Activated CD4-positive, alpha-beta T cell treated with anti-CD3 and anti-CD28 coated beads for 1 hour (primary cell): ENCODE measurements at regions not wholly inside any gene's neighbourhood (a gene's known extent, or its start where the extent isn't known, plus 50 kb on each side); places are given as distances from the start of the nearest gene placed in this dataset.

Source experiments
- DNase-seq: peaks from one replicate; pipeline ENCODE4 v3.0.0-alpha.2; 2020

DNA sequence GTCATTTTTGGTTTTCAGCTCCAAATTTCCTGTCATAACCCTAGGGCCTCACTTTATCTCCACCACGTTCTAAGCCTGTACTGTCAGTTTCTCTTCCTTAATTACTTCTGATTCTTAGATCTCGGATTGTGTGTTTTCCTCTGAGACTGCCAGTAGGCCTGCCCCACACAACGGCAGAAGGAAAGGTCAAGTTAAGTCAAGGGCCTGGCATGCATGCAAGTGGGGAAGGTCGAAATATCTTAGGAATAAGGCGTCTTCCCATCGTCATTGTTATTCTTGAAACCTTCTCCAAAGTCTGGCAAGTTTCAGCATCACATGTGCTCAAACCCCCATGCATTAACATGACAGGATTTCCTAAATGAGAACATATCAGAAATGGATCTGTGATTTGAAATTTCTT lies 203.5 kb upstream of the TSHZ2 start:
- no peak for DNase-seq

DNA sequence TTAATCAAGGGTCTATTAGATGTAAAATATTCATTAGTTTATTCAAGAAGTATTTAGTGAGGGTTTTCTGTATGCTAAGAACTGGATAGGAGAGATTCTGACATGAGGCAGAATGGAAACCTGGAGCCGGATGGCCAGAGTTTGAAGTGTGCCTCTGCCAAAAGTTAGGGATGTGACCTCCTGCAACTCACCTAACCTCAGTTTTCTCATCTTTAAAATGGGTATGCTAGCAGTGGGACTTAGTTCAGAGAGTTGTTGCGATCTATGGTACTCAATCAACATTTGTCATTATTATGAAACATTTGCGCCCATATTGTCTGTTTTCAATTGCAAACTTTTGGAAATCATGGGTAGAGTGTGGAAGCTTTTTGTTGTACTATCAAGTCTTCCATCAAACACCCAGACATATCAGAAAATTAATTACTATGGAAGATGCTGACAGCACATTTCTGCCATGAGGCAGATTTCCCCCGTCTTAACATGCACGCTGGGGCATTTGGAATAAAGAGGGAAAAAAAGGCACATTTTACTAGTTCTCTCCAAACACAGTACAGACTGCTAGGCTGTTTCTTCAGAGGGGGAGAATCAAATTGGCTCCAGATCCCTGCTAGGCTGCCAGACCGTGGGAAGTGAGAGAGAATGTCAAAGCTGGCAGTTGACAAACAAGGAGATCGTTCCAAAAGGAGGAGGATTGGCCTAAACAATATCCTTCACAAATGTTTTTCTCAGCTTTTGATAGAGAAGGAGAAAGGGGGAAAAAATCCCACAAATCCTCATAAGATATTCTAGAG lies 205.3 kb upstream of the TSHZ2 start:
- no peak for DNase-seq

DNA sequence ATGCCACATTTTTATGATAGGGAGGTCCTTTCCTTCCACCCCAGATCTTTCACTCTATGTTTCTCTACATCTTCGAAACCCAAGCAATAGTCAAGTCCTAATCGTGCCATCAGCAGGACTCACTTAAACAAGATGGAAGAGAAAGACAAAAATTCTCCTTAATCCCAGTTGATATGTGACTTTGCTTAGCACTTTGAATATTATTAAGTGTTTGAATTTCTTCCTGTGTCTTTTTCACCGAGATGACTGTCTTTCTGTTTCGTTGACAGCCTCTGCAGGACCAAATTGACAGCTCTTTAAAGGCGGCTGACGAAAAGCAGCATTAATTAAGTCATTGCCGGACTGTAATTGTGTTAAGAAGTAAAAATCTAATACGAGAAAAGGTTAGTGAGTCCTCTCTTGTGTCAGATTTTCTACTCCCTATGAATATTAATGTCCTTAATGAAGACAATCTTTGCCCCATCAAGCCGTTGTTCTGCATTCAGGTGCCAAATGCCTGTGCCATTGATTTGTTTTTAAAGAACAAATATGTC lies 208.8 kb upstream of the TSHZ2 start:
- no peak for DNase-seq

DNA sequence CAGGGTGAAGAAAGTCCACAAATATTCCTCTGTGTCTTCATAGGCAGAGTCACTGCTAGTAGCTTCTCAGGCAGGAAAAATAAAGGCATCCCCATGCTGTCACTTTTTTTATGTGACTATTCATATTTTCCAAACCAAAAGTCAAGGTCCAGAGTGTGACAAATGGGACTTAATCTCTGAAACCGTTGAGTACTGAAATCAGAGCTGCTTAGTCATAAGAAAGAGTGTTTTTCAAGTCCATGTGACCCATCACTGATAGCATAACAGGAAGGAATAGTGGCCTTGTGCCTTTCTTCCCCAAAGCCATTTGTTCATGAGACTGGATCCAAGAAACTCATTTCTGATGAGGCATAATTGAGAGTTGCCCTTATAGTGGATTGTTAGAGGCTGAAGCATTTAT lies 210.3 kb upstream of the TSHZ2 start:
- no peak for DNase-seq

DNA sequence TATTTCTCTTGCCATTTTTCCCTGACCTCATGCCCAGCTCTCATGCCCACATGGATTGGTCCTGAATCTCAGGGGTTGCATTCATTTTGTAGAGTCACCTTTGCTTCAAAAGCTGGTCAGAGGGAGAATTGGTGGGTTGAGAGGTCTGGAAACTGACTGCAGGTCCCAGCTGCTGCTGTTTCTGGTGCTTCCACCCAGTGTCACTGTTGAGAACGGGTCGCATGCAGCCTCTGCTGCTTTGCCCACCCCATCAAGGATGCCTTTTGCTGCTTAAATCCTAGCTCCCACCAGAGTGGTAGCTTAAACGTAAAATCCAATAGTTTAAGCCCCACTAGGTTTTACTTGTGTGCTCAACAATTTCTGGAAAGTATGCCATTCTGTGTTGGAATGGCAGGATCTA lies 211.4 kb upstream of the TSHZ2 start:
- DNase-seq = no peak

DNA sequence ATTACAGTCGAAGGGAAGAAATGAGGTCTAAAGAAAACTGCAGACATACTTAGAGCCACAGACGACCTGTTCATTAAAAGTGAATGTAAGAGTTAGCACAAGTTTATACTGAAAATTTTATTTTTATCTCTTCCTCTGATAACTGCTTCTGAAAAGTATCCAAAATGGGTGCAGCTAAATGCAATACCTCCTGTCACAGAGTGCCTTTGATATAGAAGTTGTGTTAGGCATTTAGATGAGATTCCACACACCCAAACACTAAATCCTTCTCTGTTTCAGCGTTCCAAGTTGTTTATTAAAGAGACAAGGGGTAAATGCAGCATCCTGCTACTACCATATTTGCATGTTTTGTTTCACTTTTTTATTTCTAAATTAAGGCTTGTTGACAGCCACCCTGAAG lies 214.7 kb upstream of the TSHZ2 start:
- no peak for DNase-seq

DNA sequence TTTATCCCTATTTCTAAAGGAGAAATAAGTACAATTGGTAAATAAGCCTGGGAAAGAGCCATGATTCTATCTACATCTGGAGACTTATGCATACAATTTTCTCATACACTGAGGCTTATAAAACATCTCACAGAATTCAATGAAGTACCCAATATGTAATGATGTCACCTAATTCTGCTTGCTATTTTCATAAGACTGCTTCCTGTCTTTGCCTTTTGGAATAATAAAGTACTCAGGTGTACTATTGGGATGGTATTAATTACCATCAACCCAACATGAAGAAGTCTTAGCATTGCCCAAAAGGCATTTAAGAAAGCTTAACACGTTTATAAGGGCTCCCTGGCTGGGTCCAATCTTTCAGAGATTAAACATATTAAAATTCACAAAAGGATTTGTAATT lies 216.4 kb upstream of the TSHZ2 start:
- DNase-seq = no peak

DNA sequence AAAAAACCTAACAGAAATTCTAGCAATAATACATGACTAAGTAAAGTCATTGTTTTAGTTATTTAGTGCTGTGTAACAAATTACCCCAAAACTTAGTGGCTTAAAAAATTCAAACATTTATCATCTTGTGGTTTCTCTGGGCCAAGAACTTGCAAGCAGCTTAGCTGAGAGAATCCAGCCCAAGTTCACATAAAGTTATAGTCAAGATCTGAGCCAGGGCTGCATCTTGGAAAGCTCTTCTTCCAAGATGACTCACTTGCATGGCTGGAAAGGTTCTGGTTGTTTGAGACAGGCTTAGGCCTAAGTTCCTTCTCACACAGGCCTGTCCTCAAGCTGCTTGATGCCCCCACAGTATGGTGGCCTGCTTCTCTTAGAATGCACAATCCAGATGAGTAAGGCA lies 217.8 kb upstream of the TSHZ2 start:
- DNase-seq = no peak

DNA sequence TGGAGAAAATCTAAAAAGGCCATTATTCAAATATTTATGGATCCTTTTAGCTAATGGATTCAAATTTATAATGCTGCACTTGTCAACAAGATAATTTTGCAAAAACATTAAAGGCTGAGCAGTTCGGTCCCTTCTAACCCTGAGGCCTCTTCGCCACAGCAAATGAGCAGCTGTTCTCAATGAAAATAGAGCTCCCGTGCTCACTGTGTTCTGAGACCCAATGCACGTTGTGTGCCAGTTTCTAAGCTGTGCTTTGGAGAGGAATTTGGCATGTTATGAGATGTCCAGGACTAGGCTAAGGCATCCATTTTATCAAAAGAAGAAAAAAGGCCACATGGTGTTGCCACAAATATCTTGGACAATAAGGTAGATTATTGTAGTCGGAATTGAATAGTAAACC lies 220.1 kb upstream of the TSHZ2 start:
- no peak for DNase-seq

DNA sequence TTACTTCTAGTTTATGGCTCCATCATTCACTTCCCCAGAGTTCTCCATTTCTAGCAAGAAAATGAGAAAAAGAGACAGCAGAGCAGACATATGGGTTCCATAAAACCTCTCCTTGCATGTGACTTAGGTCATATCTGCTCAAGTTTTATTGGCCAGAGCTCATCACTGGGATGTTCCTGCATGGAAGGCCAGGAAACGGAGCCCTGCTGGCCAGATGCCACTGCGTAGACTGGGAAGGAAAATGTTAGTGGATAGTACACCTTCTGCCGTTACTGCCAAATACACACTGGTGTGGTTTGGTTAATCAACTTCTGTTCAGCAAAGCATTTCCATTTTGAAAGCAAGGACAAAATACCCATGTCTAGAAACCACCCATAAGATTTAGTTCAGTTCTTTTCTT lies 220.6 kb upstream of the TSHZ2 start:
- no peak for DNase-seq

DNA sequence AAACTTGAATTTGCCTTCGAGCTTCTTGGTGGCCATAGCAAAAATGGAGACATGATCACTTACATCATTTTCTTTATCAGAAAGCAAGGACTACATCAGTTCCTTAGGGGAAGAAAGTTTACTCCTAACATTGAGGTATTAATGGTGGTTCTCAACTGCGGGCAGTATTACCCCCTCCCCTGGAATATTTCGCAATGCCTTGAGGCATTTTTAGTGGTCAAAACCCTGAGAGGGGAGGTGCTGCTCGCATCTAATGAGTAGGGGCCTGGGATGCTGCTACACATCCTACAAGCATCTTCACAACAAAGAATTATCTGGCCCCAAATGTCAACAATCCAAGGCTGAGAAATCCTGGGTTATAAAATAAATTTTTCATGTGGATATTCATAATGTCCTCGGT lies 222.2 kb upstream of the TSHZ2 start:
- no peak for DNase-seq

DNA sequence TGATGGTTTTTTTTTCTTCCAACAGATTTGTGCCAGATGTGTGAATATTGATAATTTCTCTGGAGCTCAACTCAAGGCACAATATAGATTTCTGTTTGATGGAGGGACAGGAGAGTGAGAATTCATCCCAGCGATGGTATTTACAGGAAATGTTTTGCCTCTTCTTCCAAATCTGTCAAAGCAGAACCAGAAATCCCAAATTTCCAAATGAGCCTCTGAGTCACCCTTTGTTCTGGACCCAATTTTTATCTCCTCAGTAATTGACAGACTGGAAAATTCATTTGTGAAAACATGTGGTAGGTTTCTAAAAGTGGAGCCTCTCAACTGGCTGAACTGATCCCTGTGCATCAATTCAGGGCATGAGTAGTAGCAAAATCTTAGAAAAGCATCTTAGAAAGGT lies 223.2 kb upstream of the TSHZ2 start:
- DNase-seq = no peak

DNA sequence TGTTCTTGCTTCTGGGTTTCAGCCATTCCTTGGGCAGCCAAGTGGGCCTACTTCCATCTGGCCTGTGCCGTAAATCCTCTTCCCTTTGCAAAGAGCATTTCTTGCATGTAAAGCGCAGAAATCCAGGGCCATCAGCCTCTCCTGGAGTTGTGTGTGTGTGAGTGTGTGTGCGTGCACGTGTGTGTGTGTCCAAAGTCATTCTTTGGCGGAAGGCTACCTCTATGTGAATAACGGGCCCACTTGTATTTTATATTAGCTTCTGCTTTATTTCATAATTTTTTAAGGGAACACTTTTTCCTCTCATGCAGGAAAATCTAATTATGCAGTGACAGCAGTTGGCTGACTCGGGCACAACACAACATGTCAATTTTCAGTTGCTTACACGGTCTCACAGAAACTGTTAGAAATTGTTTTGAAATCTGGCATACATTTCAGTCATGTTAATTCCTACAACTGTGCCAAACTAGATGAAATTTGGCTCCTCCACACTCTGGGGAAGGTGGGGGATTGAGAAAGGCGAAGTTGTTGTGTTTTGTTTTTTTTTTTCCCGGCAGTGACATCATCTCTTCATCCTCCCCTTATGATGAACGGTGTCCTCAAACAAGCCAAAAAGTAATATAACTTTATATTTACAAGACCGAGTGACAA lies 223.7 kb upstream of the TSHZ2 start:
- DNase-seq = no peak

DNA sequence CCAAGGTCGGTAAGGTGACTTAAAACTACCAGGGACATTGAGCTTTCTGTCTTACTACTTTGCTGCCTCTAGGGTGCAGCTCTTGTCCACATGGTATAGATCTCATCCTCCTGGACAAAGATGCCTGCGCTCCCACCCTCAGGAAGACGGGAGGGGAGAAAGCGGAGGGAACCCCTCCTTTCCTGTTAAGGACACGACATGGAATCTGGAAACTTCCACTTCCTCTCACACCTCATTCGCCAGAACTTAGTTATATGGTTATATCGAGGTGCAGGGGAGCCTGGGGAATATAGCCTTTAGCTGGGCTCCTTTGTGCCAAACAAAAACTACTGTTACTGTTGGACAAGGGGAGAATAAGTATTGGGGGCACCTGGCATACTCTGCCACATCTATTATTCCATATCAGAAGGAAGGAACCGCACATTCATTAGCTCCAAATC lies 224.3 kb upstream of the TSHZ2 start:
- no peak for DNase-seq

DNA sequence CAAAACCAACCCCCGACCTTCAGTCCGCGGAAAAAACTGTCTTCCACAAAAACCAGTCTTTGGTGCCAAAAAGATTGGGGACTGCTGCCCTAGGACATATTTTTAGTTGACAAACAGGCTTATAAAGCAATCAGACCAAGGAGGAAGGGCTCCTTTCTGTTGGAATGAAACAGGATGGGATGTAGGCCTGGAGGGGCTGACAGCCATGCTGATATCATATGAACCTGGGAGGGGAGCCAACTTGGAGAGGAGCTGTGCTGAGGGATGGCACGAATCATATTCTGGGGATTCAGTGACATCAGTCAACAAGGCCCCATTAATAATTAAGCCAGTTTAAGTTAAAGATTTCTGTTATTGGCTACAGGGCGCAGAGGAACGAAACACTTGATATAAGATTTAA lies 225.4 kb upstream of the TSHZ2 start:
- DNase-seq = no peak

DNA sequence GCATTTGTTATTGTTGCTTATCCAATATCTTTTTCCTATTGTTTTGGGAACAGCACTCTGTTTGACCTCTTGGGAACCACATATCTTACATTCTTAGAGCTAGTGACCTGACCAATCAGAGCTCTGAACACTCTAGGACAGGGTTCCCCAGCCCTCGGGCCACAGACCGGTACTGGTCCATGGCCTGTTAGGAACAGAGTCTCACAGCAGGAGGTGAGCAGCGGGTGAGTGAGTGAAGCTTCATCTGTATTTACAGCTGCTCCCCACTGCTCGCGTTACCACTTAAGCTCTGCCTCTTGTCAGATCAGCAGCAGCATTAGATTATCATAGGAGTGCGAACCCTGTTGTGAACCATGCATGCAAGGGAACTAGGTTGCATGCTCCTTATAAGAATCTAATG lies 226.0 kb upstream of the TSHZ2 start:
- no peak for DNase-seq

DNA sequence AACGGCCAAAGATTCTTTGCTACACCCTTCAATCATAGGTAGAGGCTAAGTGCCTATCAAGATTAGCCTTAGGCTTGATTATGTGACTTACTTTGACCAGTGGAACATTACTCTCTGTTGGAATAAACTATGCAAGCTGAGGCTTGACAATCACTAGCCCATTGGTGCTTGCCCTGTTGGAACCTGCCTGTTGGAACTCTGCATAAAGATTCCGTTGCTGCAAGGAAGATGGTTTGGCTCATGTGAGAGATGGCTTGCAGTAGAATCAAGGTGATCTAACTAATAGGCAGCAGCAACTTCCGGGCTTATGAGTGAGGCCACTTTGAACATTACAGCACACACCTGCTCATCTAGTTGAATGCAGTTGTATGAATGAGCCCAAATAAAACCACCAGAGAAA lies 227.7 kb upstream of the TSHZ2 start:
- DNase-seq = no peak

DNA sequence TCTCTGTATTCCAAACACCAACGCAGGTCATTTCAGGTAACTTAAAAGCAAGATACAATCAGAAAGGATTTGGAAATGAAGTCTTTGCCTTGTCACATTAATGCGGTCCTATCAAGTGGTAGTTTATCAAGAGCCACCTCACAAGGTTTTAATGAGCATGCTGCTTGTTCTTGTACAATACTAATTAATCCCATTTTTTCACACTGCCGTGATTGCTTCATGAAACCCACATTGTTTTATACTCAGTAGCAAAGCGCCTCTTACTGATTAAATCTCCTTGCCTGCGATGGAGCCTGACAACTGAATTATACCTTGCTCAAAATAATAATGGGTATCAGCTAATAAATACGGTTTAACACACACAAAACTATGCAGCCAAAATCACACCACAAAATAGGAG lies 234.1 kb upstream of the TSHZ2 start:
- no peak for DNase-seq

DNA sequence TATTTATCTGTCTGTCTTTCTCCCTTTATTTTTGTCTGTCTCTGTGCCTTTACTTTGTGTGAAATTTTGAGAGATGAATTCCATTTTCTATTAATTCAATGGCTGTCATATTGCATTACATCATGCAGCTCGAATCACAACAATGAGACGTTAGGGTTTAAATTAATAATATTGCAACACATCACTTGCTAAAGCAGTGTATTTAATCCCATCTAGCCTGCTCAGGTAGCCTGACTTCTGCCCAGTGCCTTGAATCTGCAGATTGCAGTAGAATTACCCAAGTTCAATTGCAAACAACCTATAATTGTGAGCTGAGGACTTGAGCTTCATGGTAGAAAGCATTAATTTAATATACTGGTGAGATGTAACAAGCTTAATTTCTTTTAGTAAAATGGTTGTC lies 235.7 kb upstream of the TSHZ2 start:
- DNase-seq = no peak

DNA sequence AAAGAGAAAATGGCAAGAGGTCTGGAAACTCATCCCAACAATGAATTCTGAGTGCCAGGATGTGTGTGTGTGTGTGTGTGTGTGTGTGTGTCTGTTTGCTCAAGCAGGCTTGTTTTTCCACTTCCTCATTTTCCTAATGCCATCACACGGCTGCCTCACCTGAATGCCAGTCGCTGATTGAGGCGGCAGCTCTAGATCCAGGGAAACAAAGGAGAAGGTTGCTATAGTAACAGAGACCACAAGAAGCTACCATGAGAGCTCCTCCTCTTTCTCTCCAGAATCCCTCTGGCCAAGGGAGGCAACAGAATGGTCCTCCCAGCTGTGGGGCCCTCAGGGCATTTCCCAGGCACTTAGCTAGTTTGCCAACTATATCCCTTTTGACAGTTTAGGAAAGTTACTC lies 241.1 kb upstream of the TSHZ2 start:
- DNase-seq = no peak

DNA sequence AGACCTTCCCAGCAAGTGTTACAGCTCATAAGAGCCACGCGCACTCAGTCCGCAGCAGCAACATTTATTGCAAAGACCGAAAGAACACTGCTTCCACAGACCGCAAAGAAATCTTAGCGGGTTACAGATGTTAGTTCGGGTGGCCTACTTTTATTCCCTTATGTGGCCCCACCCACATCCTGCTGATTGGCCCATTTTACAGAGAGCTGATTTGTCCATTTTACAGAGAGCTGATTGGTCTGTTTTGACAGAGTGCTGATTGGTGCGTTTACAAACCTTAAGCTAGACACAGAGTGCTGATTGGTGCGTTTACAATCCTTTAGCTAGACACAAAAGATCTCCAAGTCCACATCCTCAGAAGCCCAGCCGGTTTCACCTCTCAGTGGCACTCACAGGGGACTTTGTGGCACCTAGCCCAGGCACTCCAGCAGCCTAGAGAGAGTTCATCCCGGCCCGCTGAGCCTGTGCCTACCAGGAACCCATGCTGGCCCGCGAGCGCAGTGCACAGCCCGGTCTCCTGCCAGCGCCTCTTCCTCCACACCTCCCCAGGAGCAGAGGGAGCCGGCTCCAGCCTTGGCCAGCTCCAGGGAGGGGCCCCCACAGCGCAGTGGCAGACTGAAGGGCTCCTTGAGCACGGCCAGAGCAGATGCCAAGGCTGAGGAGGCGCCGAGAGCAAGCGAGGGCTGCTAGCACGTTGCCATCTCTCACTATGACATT lies 244.3 kb upstream of the TSHZ2 start:
- no peak for DNase-seq

DNA sequence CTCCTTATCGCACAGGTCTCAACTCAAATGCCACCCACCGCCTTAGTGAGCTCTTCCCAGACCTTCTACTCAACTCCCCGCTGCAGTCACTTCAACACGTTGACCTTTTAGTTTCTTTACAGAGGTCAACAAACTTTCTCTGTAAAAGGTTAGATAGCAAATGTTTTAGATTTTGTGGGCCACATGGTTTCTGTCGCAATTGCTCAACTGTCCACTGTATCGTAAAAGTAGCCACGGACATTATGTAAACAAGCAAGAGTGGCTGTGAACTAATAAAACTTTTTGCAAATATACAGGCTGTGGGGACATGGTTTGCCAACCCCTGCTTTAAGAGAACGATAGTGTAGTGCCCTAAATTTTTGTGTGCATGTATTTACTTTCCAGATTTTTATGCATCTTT lies 247.6 kb upstream of the TSHZ2 start:
- no peak for DNase-seq

DNA sequence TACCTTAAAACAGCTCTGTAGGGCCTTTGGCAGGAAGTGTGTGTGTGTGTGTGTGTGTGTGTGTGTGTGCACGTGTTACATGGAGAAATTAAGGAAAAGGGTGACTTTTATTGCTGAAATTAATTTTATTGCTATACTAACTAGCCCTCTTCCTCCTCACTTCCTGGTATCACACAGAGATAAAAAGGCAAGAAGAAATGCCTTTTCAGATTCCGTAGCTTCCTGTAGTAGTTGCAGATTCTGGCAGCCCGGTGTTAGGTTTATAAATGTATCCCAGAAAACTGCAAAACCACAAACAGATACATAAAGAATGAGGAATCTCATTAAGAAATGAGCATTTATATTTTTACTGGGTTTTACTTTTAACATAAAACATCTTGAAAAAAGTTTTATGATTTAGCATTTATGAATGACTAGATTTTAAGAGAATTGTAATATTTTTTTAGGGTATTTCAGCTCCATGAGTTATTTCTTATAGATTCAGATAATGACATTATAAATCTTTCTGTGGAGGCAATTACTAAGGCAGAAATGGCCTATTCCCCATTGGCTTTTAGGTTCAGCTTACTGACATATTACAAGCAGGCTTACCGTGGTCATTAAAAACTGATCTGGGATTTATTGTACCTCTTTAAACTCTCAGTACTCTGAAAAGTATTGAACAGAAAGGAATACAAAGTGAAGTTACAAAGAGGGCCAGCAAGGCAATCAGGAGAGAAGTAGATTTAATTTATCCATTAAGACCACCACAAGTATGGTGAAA lies 249.1 kb upstream of the TSHZ2 start:
- DNase-seq = no peak
